Coronary artery (tissue), 2 donors: ENCODE measurements at regions not wholly inside any gene's neighbourhood (a gene's known extent, or its start where the extent isn't known, plus 50 kb on each side); places are given as distances from the start of the nearest gene placed in this dataset.

Experiments
- DNase-seq: peaks from one replicate; pipeline ENCODE4 v3.0.0-alpha.2; 2017; ENCODE audit warnings: low spot score
- H3K27ac ChIP-seq, 2 donors: fragments of 200-600 bp; sonication (generic); one replicate each; pipeline ENCODE4 v1.5.1; 2016 to 2019
- H3K4me3 ChIP-seq: fragments of 200-600 bp; sonication (generic); 2 replicates; pipeline ENCODE4 v1.5.1; 2016; ENCODE audit warnings: mild to moderate bottlenecking, moderate library complexity
- TF ChIP-seq, protein P1 (sequence below): fragments of 200-600 bp; sonication (generic); IDR thresholded peaks from one replicate; pipeline ENCODE4 v1.5.1; 2019; ENCODE audit warnings: antibody characterized with exemption

DNA sequence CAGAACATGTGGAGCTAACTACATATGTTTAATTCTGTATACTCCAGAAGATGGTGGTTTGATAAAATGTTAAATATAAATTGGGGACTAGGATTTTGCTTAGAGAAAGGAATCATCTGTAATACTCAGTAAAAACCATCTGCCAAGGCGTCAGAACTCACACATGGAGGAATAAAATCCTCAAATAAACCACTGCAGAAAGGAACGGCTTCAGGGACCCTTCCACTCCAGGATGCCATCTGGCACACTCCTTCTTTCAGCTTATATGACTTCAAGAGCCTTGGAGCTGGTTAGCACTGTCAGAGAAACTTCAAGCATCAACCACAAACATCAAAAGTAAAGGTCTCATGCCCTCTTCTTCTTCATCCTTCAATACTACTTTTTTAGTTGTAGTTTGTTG is 360.6 kb downstream of the PLK2 start:
- TF ChIP-seq, protein P1, sequence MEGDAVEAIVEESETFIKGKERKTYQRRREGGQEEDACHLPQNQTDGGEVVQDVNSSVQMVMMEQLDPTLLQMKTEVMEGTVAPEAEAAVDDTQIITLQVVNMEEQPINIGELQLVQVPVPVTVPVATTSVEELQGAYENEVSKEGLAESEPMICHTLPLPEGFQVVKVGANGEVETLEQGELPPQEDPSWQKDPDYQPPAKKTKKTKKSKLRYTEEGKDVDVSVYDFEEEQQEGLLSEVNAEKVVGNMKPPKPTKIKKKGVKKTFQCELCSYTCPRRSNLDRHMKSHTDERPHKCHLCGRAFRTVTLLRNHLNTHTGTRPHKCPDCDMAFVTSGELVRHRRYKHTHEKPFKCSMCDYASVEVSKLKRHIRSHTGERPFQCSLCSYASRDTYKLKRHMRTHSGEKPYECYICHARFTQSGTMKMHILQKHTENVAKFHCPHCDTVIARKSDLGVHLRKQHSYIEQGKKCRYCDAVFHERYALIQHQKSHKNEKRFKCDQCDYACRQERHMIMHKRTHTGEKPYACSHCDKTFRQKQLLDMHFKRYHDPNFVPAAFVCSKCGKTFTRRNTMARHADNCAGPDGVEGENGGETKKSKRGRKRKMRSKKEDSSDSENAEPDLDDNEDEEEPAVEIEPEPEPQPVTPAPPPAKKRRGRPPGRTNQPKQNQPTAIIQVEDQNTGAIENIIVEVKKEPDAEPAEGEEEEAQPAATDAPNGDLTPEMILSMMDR = no peak
- no peak for DNase-seq
- Histone ChIP-seq H3K4me3 (no peak overlapping the region), H3K27ac (no peak overlapping the region)

GRCh38 chr5:58094031-58094430 is 365.9 kb downstream of the PLK2 start:
- Histone ChIP-seq H3K4me3 (no peak overlapping the region), H3K27ac (no peak overlapping the region)
- TF ChIP-seq, protein P1 = no peak
- DNase-seq = no peak

DNA sequence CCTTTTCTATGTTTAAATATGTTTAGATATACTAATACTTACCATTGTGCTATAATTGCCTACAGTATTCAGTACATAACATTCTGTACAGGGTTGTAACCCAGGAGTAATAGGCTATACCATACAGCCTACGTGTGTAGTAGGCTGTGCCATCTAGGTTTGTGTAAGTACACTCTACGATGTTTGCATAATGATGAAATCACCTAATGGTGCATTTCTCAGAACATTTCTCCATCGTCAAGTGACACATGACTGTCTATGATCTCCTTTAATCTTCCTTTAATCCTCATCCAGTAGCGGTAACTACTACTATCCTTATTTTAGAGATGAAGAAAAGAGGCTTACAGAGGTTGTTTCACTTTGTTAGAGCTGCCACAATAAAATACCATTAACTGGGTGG is 369.2 kb downstream of the PLK2 start:
- no peak overlapping the region for H3K4me3 ChIP-seq
- DNase-seq = no peak
- TF ChIP-seq, protein P1 = no peak
- H3K27ac ChIP-seq = no peak overlapping the region

GRCh38 chr5:58088941-58089340 is 370.9 kb downstream of the PLK2 start:
- Histone ChIP-seq H3K4me3 (no peak overlapping the region), H3K27ac (no peak overlapping the region)
- TF ChIP-seq, protein P1 = no peak
- no peak for DNase-seq

- H3K27ac ChIP-seq = no peak overlapping the region
- TF ChIP-seq, protein P1 = no peak
- no peak overlapping the region for H3K4me3 ChIP-seq
- no peak for DNase-seq
Measured at GRCh38 chr5:58087905-58088304, 372.0 kb downstream of the PLK2 start.

GRCh38 chr5:58087123-58087522 is 372.8 kb downstream of the PLK2 start:
- H3K4me3 ChIP-seq = no peak overlapping the region
- DNase-seq = no peak
- TF ChIP-seq, protein P1 = no peak

GRCh38 chr5:58085800-58086199 is 374.1 kb downstream of the PLK2 start:
- Histone ChIP-seq H3K27ac (no peak overlapping the region), H3K4me3 (no peak overlapping the region)
- no peak for DNase-seq
- TF ChIP-seq, protein P1 = no peak

More at GRCh38 chr5:58087123-58087522, 372.8 kb downstream of the PLK2 start:
- H3K27ac ChIP-seq = no peak overlapping the region
